Right lobe of liver (tissue), 6 donors: ENCODE measurements at regions not wholly inside any gene's neighbourhood (a gene's known extent, or its start where the extent isn't known, plus 50 kb on each side); places are given as distances from the start of the nearest gene placed in this dataset.

Source experiments
- ATAC-seq, 4 donors: fragments of 200-7000 bp; cut with Tn5 transposase; one replicate each; pipeline ENCODE4 v1.9.1; 2020; ENCODE audit warnings: mild to moderate bottlenecking in 4 of 4, moderate library complexity in 4 of 4
- DNase-seq, 3 donors: peaks; one replicate each; pipeline ENCODE4 v3.0.0-alpha.2; 2020
- H3K27ac ChIP-seq, 3 donors: fragments of 200-600 bp; one replicate each; pipeline ENCODE4 v1.8.0; 2022
- H3K27me3 ChIP-seq, 2 donors: fragments of 200-600 bp; one replicate each; pipeline ENCODE4 v1.8.0; 2022
- H3K36me3 ChIP-seq, 4 donors: fragments of 200-600 bp; sonication (generic) in 1 of 4; one replicate each; pipeline versions ENCODE4 v1.5.1 to v1.8.0; 2017 to 2022; ENCODE audit warnings: control low read depth in 1 of 4
- H3K4me1 ChIP-seq, 4 donors: fragments of 200-600 bp; sonication (generic) in 1 of 4; one replicate each; pipeline versions ENCODE4 v1.5.1 to v1.8.0; 2017 to 2022; ENCODE audit warnings: control low read depth in 1 of 4
- H3K4me3 ChIP-seq, 3 donors: fragments of 200-600 bp; one replicate each; pipeline ENCODE4 v1.8.0; 2022
- H3K9me3 ChIP-seq, 4 donors: fragments of 200-600 bp; sonication (generic) in 1 of 4; one replicate each; pipeline versions ENCODE4 v1.5.1 to v1.8.0; 2017 to 2022; ENCODE audit warnings: control low read depth in 1 of 4
- CTCF ChIP-seq, 4 donors: fragments of 200-600 bp in 3 of 4; fragments of 450-650 bp in 1 of 4; IDR thresholded peaks; one replicate each; pipeline versions ENCODE4 v1.5.1 to v1.8.0; 2016 to 2022; ENCODE audit warnings: antibody characterized with exemption in 4 of 4, mild to moderate bottlenecking in 2 of 4
- POLR2A ChIP-seq: fragments of 450-650 bp; IDR thresholded peaks from one replicate; pipeline ENCODE4 v1.6.1; 2017; ENCODE audit warnings: antibody characterized with exemption, mild to moderate bottlenecking
- WGBS: methylation state at CpG from one replicate; pipeline ENCODE4 v1.1.6; 2018; ENCODE audit warnings: low coverage, low lambda C conversion rate; ENCODE audit not compliant: insufficient coverage; ENCODE audit errors: missing lambda C conversion rate; 5-methylcytosine and 5-hydroxymethylcytosine counted together
- intact Hi-C, 2 donors: fragments of 100-400 bp; cut with DNase I; formaldehyde crosslinking; loops; one replicate each; pipeline versions ENCODE4 v1.11.2 to v1.14.1; 2022
- donor health status: DM: no; HTN: yes; CAD: no.
- donor health status: DM: no; HTN: no; CAD: no.
- donor health status: DM: no; HTN: no; CAD: no.
- donor health status: DM: no; HTN: yes; CAD: no.
- donor health status: DM: no; HTN: yes; CAD: no.

- intact Hi-C loops = no loop called here
- H3K36me3 ChIP-seq = no peaks in the 10 kb centered on the region
- 59% methylated on average over 5 of the region's 5 CpGs for WGBS
- DNase-seq = no peak
- H3K4me1 ChIP-seq = no peaks in the 10 kb centered on the region
- no peak overlapping the region for H3K4me3 ChIP-seq
- H3K27ac ChIP-seq = no peak overlapping the region
- no peaks in the 10 kb centered on the region for H3K9me3 ChIP-seq
- no peak for ATAC-seq
- no peaks in the 10 kb centered on the region for H3K27me3 ChIP-seq
- TF ChIP-seq CTCF (IDR thresholded peaks at IDR 0.05) (no peak), POLR2A (no peak)
Observed at GRCh38 chr7:142351145-142351544, 93.3 kb upstream of the PRSS58 start.

GRCh38 chr7:142349670-142350405 is 92.0 kb upstream of the PRSS58 start:
- DNase-seq (no peak), ATAC-seq (peak in 1 of 4 donors; percentile 25)
- Histone ChIP-seq H3K36me3 (no peaks in the 10 kb centered on the region), H3K27ac (no peak overlapping the region), H3K9me3 (no peaks in the 10 kb centered on the region), H3K4me1 (no peaks in the 10 kb centered on the region), H3K4me3 (no peak overlapping the region), H3K27me3 (no peaks in the 10 kb centered on the region)
- WGBS = 67% methylated on average over 15 of the region's 15 CpGs
- intact Hi-C loops = no loop called here
- TF ChIP-seq POLR2A (no peak), CTCF (IDR thresholded peaks at IDR 0.05) (no peak)

GRCh38 chr7:142348921-142349405 is 91.1 kb upstream of the PRSS58 start:
- H3K9me3 ChIP-seq = no peaks in the 10 kb centered on the region
- no peaks in the 10 kb centered on the region for H3K36me3 ChIP-seq
- no peak for DNase-seq
- H3K27ac ChIP-seq = no peak overlapping the region
- intact Hi-C loops = no loop called here
- 60% methylated on average over 5 of the region's 6 CpGs for WGBS
- ATAC-seq = no peak
- no peak for TF ChIP-seq POLR2A
- TF ChIP-seq CTCF (IDR thresholded peaks at IDR 0.05) = no peak
- no peak overlapping the region for H3K4me3 ChIP-seq
- no peaks in the 10 kb centered on the region for H3K27me3 ChIP-seq
- H3K4me1 ChIP-seq = no peaks in the 10 kb centered on the region

- ATAC-seq = no peak
- Histone ChIP-seq H3K9me3 (no peaks in the 10 kb centered on the region), H3K4me3 (no peak overlapping the region), H3K27ac (no peak overlapping the region), H3K4me1 (no peaks in the 10 kb centered on the region), H3K27me3 (no peaks in the 10 kb centered on the region), H3K36me3 (no peaks in the 10 kb centered on the region)
- 46% methylated on average over 3 of the region's 3 CpGs for WGBS
- no peak for DNase-seq
- TF ChIP-seq CTCF (IDR thresholded peaks at IDR 0.05) (no peak), POLR2A (no peak)
- intact Hi-C loops = no loop called here
Observed at GRCh38 chr7:142348100-142348499, 90.2 kb upstream of the PRSS58 start.
